DND-41 (cell line): ENCODE measurements at regions not wholly inside any gene's neighbourhood (a gene's known extent, or its start where the extent isn't known, plus 50 kb on each side); places are given as distances from the start of the nearest gene placed in this dataset.

Source experiments
- ATAC-seq: fragments of 200-7000 bp; cut with Tn5 transposase; 3 replicates; pipeline ENCODE4 v1.9.1; 2021; ENCODE audit warnings: low read depth; ENCODE audit not compliant: insufficient read depth
- DNase-seq: peaks from one replicate; pipeline ENCODE4 v3.0.0-alpha.2; 2020
- H2AFZ ChIP-seq: 2 replicates; pipeline ENCODE4 v1.6.0; 2012; ENCODE audit warnings: low read depth, low read length
- H3K27ac ChIP-seq: 2 replicates; pipeline ENCODE4 v1.5.1; 2012; ENCODE audit warnings: low read length, inconsistent platforms
- H3K27me3 ChIP-seq: fragments of 200-600 bp; sonication (generic); 2 replicates; pipeline ENCODE4 v1.6.0; 2012; ENCODE audit warnings: low read length, mild to moderate bottlenecking, inconsistent platforms; ENCODE audit not compliant: insufficient read depth, poor library complexity
- H3K36me3 ChIP-seq: 2 replicates; pipeline ENCODE4 v1.5.1; 2012; ENCODE audit warnings: low read length, inconsistent platforms; ENCODE audit not compliant: insufficient read depth
- H3K4me1 ChIP-seq: 2 replicates; pipeline ENCODE4 v1.5.1; 2012; ENCODE audit warnings: mild to moderate bottlenecking, low read length; ENCODE audit not compliant: insufficient read depth
- H3K4me2 ChIP-seq: 2 replicates; pipeline ENCODE4 v1.6.0; 2012; ENCODE audit warnings: mild to moderate bottlenecking, moderate library complexity, low read length, inconsistent platforms; ENCODE audit not compliant: insufficient read depth
- H3K4me3 ChIP-seq, 2 experiments: fragments of 200-600 bp in 1 of 2; shearing (Covaris generic) in 1 of 2; 2 replicates each; pipeline ENCODE4 v1.5.1; 2012 to 2016; ENCODE audit warnings: inconsistent platforms in 2 of 2, low read length in 2 of 2, mild to moderate bottlenecking in 2 of 2, low read depth in 1 of 2, moderate library complexity in 1 of 2
- H3K79me2 ChIP-seq: 2 replicates; pipeline ENCODE4 v1.6.0; 2012; ENCODE audit warnings: low read length, inconsistent platforms; ENCODE audit not compliant: insufficient read depth
- H3K9ac ChIP-seq: 2 replicates; pipeline ENCODE4 v1.6.0; 2012; ENCODE audit warnings: low read depth, mild to moderate bottlenecking, inconsistent platforms, low read length, moderate library complexity
- H3K9me3 ChIP-seq: 2 replicates; pipeline ENCODE4 v1.5.1; 2012; ENCODE audit warnings: low read length, moderate library complexity, mild to moderate bottlenecking, inconsistent platforms; ENCODE audit not compliant: insufficient read depth, severe bottlenecking
- H4K20me1 ChIP-seq: 2 replicates; pipeline ENCODE4 v1.6.0; 2012; ENCODE audit warnings: low read length; ENCODE audit not compliant: insufficient read depth
- EZH2 ChIP-seq: IDR thresholded peaks from 3 replicates; pipeline ENCODE4 v1.6.1; 2012; ENCODE audit warnings: borderline replicate concordance, low read depth, mild to moderate bottlenecking, moderate library complexity, low read length, inconsistent platforms; ENCODE audit not compliant: severe bottlenecking
- TF ChIP-seq, protein P1 (sequence below): IDR thresholded peaks from 2 replicates; pipeline ENCODE4 v1.5.1; 2012; ENCODE audit warnings: borderline replicate concordance, low read length, moderate library complexity, mild to moderate bottlenecking; ENCODE audit not compliant: poor library complexity, severe bottlenecking; ENCODE audit errors: extremely low read depth

GRCh38 chr9:14415947-14416346, 102.0 kb upstream of the NFIB start:
- H3K4me1 ChIP-seq: no peaks in the 10 kb centered on the region
- no peak overlapping the region for H3K4me3 ChIP-seq
- no peak overlapping the region for H2AFZ ChIP-seq
- ATAC-seq: no peak
- no peak for TF ChIP-seq EZH2
- TF ChIP-seq, protein P1, sequence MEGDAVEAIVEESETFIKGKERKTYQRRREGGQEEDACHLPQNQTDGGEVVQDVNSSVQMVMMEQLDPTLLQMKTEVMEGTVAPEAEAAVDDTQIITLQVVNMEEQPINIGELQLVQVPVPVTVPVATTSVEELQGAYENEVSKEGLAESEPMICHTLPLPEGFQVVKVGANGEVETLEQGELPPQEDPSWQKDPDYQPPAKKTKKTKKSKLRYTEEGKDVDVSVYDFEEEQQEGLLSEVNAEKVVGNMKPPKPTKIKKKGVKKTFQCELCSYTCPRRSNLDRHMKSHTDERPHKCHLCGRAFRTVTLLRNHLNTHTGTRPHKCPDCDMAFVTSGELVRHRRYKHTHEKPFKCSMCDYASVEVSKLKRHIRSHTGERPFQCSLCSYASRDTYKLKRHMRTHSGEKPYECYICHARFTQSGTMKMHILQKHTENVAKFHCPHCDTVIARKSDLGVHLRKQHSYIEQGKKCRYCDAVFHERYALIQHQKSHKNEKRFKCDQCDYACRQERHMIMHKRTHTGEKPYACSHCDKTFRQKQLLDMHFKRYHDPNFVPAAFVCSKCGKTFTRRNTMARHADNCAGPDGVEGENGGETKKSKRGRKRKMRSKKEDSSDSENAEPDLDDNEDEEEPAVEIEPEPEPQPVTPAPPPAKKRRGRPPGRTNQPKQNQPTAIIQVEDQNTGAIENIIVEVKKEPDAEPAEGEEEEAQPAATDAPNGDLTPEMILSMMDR: no peak
- H4K20me1 ChIP-seq: no peaks in the 10 kb centered on the region
- H3K27me3 ChIP-seq: no peaks in the 10 kb centered on the region
- H3K4me2 ChIP-seq: no peak overlapping the region
- H3K79me2 ChIP-seq: no peaks in the 10 kb centered on the region
- H3K9me3 ChIP-seq: no peaks in the 10 kb centered on the region
- no peaks in the 10 kb centered on the region for H3K36me3 ChIP-seq
- no peak overlapping the region for H3K27ac ChIP-seq
- no peak for DNase-seq
- H3K9ac ChIP-seq: no peak overlapping the region

DNA sequence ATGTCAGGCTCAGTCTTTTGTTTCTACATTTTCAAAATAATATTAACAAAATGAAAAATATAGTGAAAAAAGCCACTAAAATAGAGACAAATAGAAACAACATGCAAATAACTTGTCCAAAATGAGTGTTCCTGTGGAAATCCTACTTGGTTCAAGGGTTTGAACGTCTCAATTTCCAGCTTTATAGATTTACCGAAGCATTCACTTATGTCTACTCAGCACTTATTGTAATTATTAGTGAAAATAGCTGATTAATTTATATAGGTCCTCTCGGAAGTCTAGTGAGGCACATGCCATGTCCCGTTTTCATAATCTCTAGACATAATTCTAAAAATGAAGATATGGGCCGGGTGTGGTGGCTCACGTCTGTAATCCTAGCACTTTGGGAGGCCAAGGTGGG, 99.9 kb upstream of the NFIB start:
- H4K20me1 ChIP-seq: no peaks in the 10 kb centered on the region
- H3K27me3 ChIP-seq: no peaks in the 10 kb centered on the region
- H3K4me1 ChIP-seq: no peaks in the 10 kb centered on the region
- no peak for DNase-seq
- no peak overlapping the region for H3K27ac ChIP-seq
- H3K9ac ChIP-seq: no peak overlapping the region
- no peak overlapping the region for H2AFZ ChIP-seq
- no peak overlapping the region for H3K4me2 ChIP-seq
- TF ChIP-seq, protein P1: no peak
- TF ChIP-seq EZH2: no peak
- no peaks in the 10 kb centered on the region for H3K36me3 ChIP-seq
- ATAC-seq: no peak
- no peak overlapping the region for H3K4me3 ChIP-seq
- H3K79me2 ChIP-seq: no peaks in the 10 kb centered on the region
- no peaks in the 10 kb centered on the region for H3K9me3 ChIP-seq

- H3K27me3 ChIP-seq: no peaks in the 10 kb centered on the region
- ATAC-seq: no peak
- H3K9me3 ChIP-seq: no peaks in the 10 kb centered on the region
- H3K36me3 ChIP-seq: no peaks in the 10 kb centered on the region
- TF ChIP-seq EZH2: no peak
- TF ChIP-seq, protein P1: no peak
- DNase-seq: no peak
- no peaks in the 10 kb centered on the region for H4K20me1 ChIP-seq
- H3K4me3 ChIP-seq: no peak overlapping the region
- no peak overlapping the region for H3K9ac ChIP-seq
- no peaks in the 10 kb centered on the region for H3K4me1 ChIP-seq
- H3K27ac ChIP-seq: no peak overlapping the region
- H2AFZ ChIP-seq: no peak overlapping the region
- no peaks in the 10 kb centered on the region for H3K79me2 ChIP-seq
- H3K4me2 ChIP-seq: no peak overlapping the region
These were observed 98.8 kb upstream of the NFIB start for GRCh38 chr9:14412775-14413174.

- DNase-seq (no peak), ATAC-seq (no peak)
- H3K9me3 ChIP-seq: no peaks in the 10 kb centered on the region
- H3K9ac ChIP-seq: no peak overlapping the region
- H3K27ac ChIP-seq: no peak overlapping the region
- no peaks in the 10 kb centered on the region for H3K27me3 ChIP-seq
- no peaks in the 10 kb centered on the region for H3K4me1 ChIP-seq
- no peak overlapping the region for H3K4me2 ChIP-seq
- H3K79me2 ChIP-seq: no peaks in the 10 kb centered on the region
- no peaks in the 10 kb centered on the region for H3K36me3 ChIP-seq
- TF ChIP-seq EZH2: no peak
- TF ChIP-seq, protein P1: no peak
- H3K4me3 ChIP-seq: no peak overlapping the region
- H2AFZ ChIP-seq: no peak overlapping the region
- no peaks in the 10 kb centered on the region for H4K20me1 ChIP-seq
These were observed 92.5 kb upstream of the NFIB start for GRCh38 chr9:14406463-14406862.
